ENCODE measurements at regions not wholly inside any gene's neighbourhood (a gene's known extent, or its start where the extent isn't known, plus 50 kb on each side); places are given as distances from the start of the nearest gene placed in this dataset.

DNA sequence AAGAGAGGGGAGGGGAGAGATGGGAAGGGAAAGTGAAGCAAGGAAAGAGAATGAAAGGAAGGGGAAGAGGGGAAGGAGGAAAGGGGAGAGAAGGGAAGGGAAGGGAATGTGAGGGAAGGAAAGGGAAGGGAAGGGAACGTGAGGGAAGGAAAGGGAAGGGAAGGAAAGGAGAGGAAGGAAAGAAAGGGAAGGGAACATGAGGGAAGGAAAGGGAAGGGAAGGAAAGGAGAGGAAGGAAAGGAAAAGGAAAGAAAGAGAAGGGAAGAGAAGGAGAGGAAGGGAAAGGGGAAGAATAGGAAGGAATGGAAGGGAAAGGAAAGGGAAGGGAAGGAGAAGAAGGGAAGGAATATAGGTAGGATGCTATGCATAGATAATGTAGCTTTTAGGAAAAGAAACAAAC, 139.7 kb upstream of the PTER start:
- TF ChIP-seq, protein P1, sequence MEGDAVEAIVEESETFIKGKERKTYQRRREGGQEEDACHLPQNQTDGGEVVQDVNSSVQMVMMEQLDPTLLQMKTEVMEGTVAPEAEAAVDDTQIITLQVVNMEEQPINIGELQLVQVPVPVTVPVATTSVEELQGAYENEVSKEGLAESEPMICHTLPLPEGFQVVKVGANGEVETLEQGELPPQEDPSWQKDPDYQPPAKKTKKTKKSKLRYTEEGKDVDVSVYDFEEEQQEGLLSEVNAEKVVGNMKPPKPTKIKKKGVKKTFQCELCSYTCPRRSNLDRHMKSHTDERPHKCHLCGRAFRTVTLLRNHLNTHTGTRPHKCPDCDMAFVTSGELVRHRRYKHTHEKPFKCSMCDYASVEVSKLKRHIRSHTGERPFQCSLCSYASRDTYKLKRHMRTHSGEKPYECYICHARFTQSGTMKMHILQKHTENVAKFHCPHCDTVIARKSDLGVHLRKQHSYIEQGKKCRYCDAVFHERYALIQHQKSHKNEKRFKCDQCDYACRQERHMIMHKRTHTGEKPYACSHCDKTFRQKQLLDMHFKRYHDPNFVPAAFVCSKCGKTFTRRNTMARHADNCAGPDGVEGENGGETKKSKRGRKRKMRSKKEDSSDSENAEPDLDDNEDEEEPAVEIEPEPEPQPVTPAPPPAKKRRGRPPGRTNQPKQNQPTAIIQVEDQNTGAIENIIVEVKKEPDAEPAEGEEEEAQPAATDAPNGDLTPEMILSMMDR (IDR thresholded peaks at IDR 0.05; ENCODE audit: insufficient read depth, low read length) = no peak
- no peak for TF ChIP-seq SPI1 (IDR thresholded peaks at IDR 0.05; ENCODE audit: borderline replicate concordance, low read depth)
